Fibroblast of the aortic adventitia (primary cell): ENCODE measurements at regions not wholly inside any gene's neighbourhood (a gene's known extent, or its start where the extent isn't known, plus 50 kb on each side); places are given as distances from the start of the nearest gene placed in this dataset. TPM values are rescaled to one million over a fixed set of nuclear protein-coding genes. Genes with fewer than 3 reads are reported as not detected.

ENCODE experiments used
- DNase-seq: peaks from one replicate; pipeline ENCODE4 v3.0.0-alpha.2; 2010; ENCODE audit warnings: low read depth
- H3K4me3 ChIP-seq: 2 replicates; pipeline ENCODE4 v1.5.1; 2011; ENCODE audit warnings: low read depth, mild to moderate bottlenecking, control low read depth, low read length, moderate library complexity
- CTCF ChIP-seq: IDR thresholded peaks from 2 replicates; pipeline ENCODE4 v1.5.1; 2011; ENCODE audit warnings: mild to moderate bottlenecking, low read length, control low read depth, inconsistent platforms; ENCODE audit not compliant: insufficient read depth
- small RNA-seq: library from RNA; depleted of rRNA; stranded (forward); fragments of <200 nt; gene quantifications from one replicate; pipeline ENCODE3, GENCODE V24; 2012

- DNase-seq: no peak
- no peak overlapping the region for H3K4me3 ChIP-seq
- no peak for TF ChIP-seq CTCF
Measured at GRCh38 chr1:233549917-233550316, 64.0 kb upstream of the KCNK1 start.

- no peak for DNase-seq
- no peak overlapping the region for H3K4me3 ChIP-seq
- TF ChIP-seq CTCF: no peak
Measured at GRCh38 chr1:233554037-233554436, 59.9 kb upstream of the KCNK1 start.

GRCh38 chr1:233561708-233562426 is 52.0 kb upstream of the KCNK1 start:
- no peak for TF ChIP-seq CTCF
- H3K4me3 ChIP-seq: no peak overlapping the region
- DNase-seq: no peak

Small RNAs in the stretch of these regions (small RNA-seq; reads per million reads assigned to genes)
- not detected for gene RNU4-77P
